Ureter (tissue), 1 donor: ENCODE measurements at regions not wholly inside any gene's neighbourhood (a gene's known extent, or its start where the extent isn't known, plus 50 kb on each side); places are given as distances from the start of the nearest gene placed in this dataset.
A peak's percentile ranks its signal among the peaks of the same experiment; 100 is the strongest.

Experiments used
- DNase-seq: peaks from one replicate; pipeline ENCODE4 v3.0.0-alpha.2; 2020; ENCODE audit warnings: low spot score
- donor health status: DM: yes; HTN: yes; CAD: no.

GRCh38 chr2:126827371-126827770 is 71.3 kb upstream of the TEX51 start:
- peak; percentile 14 for DNase-seq

GRCh38 chr2:126828051-126828450 is 70.6 kb upstream of the TEX51 start:
- no peak for DNase-seq

GRCh38 chr2:126828491-126828890 is 70.2 kb upstream of the TEX51 start:
- DNase-seq: no peak

GRCh38 chr2:126831234-126832005 is 67.3 kb upstream of the TEX51 start:
- peak; percentile 14 for DNase-seq

GRCh38 chr2:126832014-126832413 is 66.7 kb upstream of the TEX51 start:
- peak; percentile 7 for DNase-seq

- DNase-seq: no peak
These were observed 65.9 kb upstream of the TEX51 start for GRCh38 chr2:126832757-126833156.

- DNase-seq: peak; percentile 3
These were observed 64.6 kb upstream of the TEX51 start for GRCh38 chr2:126834006-126834659.

GRCh38 chr2:126835261-126835660 is 63.4 kb upstream of the TEX51 start:
- DNase-seq: no peak

GRCh38 chr2:126835831-126836230 is 62.9 kb upstream of the TEX51 start:
- DNase-seq: peak; percentile 17

- peak; percentile 31 for DNase-seq
These were observed 61.7 kb upstream of the TEX51 start for GRCh38 chr2:126836761-126837679.

GRCh38 chr2:126837966-126838715 is 60.5 kb upstream of the TEX51 start:
- DNase-seq: peak; percentile 14

GRCh38 chr2:126838716-126838985 is 60.0 kb upstream of the TEX51 start:
- peak; percentile 7 for DNase-seq

- peak; percentile 6 for DNase-seq
These were observed 58.9 kb upstream of the TEX51 start for GRCh38 chr2:126839796-126840195.

- peak; percentile 4 for DNase-seq
These were observed 55.6 kb upstream of the TEX51 start for GRCh38 chr2:126843081-126843480.

- DNase-seq: no peak
These were observed 52.4 kb upstream of the TEX51 start for GRCh38 chr2:126846241-126846640.
